ENCODE measurements at regions not wholly inside any gene's neighbourhood (a gene's known extent, or its start where the extent isn't known, plus 50 kb on each side); places are given as distances from the start of the nearest gene placed in this dataset.

- DNase-seq (ENCODE audit: low spot score), result peak; percentile 39
Measured at GRCh38 chr1:221810406-221810805, 68.5 kb upstream of the DUSP10 start.

GRCh38 chr1:221809091-221810029, 67.5 kb upstream of the DUSP10 start:
- no peak for DNase-seq (ENCODE audit: low spot score)

- no peak for DNase-seq (ENCODE audit: low spot score)
Measured at GRCh38 chr1:221806984-221807383, 65.1 kb upstream of the DUSP10 start.

- DNase-seq (ENCODE audit: low spot score), result no peak
Measured at GRCh38 chr1:221806236-221806635, 64.3 kb upstream of the DUSP10 start.

GRCh38 chr1:221805121-221805520, 63.2 kb upstream of the DUSP10 start:
- DNase-seq (ENCODE audit: low spot score), result no peak

GRCh38 chr1:221804303-221804702, 62.4 kb upstream of the DUSP10 start:
- DNase-seq (ENCODE audit: low spot score), result no peak

- DNase-seq (ENCODE audit: low spot score), result peak; percentile 51
Measured at GRCh38 chr1:221801773-221802516, 60.1 kb upstream of the DUSP10 start.

GRCh38 chr1:221801251-221801661, 59.4 kb upstream of the DUSP10 start:
- no peak for DNase-seq (ENCODE audit: low spot score)

- no peak for DNase-seq (ENCODE audit: low spot score)
Measured at GRCh38 chr1:221800831-221801230, 58.9 kb upstream of the DUSP10 start.

- DNase-seq (ENCODE audit: low spot score), result no peak
Measured at GRCh38 chr1:221797506-221797905, 55.6 kb upstream of the DUSP10 start.

GRCh38 chr1:221796700-221797099, 54.8 kb upstream of the DUSP10 start:
- no peak for DNase-seq (ENCODE audit: low spot score)

- no peak for DNase-seq (ENCODE audit: low spot score)
Measured at GRCh38 chr1:221795380-221795779, 53.5 kb upstream of the DUSP10 start.

- DNase-seq (ENCODE audit: low spot score), result no peak
Measured at GRCh38 chr1:221794935-221795334, 53.0 kb upstream of the DUSP10 start.

- DNase-seq (ENCODE audit: low spot score), result no peak
Measured at GRCh38 chr1:221794079-221794670, 52.3 kb upstream of the DUSP10 start.

- no peak for DNase-seq (ENCODE audit: low spot score)
Measured at GRCh38 chr1:221793439-221794078, 51.7 kb upstream of the DUSP10 start.

- DNase-seq (ENCODE audit: low spot score), result no peak
Measured at GRCh38 chr1:221791846-221792245, 50.0 kb upstream of the DUSP10 start.

All from GM03348 (cell line).